Astrocyte of the spinal cord (primary cell): ENCODE measurements at regions not wholly inside any gene's neighbourhood (a gene's known extent, or its start where the extent isn't known, plus 50 kb on each side); places are given as distances from the start of the nearest gene placed in this dataset.

Experiments
- DNase-seq: peaks from one replicate; pipeline ENCODE4 v3.0.0; 2011; ENCODE audit warnings: low read depth, low spot score
- H3K4me3 ChIP-seq: 2 replicates; pipeline ENCODE4 v1.5.1; 2011; ENCODE audit warnings: low read depth, mild to moderate bottlenecking, low read length, moderate library complexity
- in situ Hi-C: cut with HindIII; loops from 2 replicates; pipeline ENCODE4 v1.10.0; 2017; ENCODE audit warnings: low sequenced_read_pairs
- TF ChIP-seq, protein P1 (sequence below): IDR thresholded peaks from 2 replicates; pipeline ENCODE4 v1.5.1; 2012; ENCODE audit warnings: low read depth, mild to moderate bottlenecking, low read length, inconsistent platforms

DNA sequence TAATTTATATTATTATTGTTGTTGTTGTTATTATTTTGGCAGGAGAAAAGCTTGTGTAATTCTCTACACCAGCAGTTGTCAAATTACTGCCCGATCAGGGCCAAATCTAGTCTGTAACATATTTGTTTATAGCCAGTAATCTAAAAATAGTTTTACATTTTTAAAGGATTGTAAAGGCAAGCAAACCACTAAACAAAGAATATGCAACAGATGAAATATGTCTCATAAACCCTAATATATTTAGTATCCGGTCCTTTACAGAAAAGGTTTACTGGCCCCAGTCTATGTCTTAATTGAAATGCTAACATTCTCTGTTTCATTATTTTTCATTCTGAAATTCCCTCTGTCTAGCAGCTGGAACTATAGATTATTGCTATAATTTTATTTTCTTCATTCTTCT is 709.5 kb downstream of the KCNJ2 start:
- DNase-seq, result no peak
- TF ChIP-seq, protein P1, sequence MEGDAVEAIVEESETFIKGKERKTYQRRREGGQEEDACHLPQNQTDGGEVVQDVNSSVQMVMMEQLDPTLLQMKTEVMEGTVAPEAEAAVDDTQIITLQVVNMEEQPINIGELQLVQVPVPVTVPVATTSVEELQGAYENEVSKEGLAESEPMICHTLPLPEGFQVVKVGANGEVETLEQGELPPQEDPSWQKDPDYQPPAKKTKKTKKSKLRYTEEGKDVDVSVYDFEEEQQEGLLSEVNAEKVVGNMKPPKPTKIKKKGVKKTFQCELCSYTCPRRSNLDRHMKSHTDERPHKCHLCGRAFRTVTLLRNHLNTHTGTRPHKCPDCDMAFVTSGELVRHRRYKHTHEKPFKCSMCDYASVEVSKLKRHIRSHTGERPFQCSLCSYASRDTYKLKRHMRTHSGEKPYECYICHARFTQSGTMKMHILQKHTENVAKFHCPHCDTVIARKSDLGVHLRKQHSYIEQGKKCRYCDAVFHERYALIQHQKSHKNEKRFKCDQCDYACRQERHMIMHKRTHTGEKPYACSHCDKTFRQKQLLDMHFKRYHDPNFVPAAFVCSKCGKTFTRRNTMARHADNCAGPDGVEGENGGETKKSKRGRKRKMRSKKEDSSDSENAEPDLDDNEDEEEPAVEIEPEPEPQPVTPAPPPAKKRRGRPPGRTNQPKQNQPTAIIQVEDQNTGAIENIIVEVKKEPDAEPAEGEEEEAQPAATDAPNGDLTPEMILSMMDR, result no peak
- in situ Hi-C loops, result no loop called here
- no peak overlapping the region for H3K4me3 ChIP-seq

DNA sequence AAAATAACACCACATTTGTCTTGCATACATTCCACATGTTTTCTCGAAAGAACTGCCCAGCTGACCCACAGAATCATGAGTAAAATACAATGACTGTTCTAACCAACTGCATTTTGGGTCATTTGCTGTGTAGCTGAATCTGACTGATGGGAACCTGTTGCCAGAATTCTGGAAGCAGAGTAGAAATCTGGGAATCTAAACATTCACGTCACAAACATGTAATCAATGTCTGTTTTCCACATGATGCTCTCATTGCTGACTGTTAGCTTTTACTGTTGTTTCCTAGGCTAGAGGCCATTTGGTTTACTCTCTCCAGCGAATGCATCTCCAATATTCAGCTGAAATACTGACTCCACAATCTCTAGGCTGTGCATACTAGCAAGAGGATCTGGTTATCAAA is 710.1 kb downstream of the KCNJ2 start:
- in situ Hi-C loops, result no loop called here
- no peak overlapping the region for H3K4me3 ChIP-seq
- no peak for DNase-seq
- TF ChIP-seq, protein P1, result no peak

DNA sequence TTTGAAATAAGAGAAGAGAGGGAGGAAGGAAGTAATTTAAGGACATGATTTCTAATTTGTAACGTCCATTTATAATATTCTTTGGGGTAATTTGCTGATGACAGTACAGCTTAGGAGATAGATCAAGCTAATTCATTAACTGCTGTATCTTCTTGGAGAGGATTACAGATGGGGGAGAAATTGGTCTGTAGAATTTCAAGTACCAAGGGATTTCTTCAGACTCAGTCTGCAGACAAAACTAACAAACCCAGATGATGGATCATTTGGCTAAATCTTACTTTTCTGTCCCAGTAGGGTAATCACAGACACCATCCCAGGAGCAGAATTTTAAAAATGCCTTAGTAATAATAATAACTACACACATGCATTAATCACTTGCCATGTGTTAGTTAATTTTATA is 711.8 kb downstream of the KCNJ2 start:
- no peak for DNase-seq
- in situ Hi-C loops, result no loop called here
- TF ChIP-seq, protein P1, result no peak
- no peak overlapping the region for H3K4me3 ChIP-seq

DNA sequence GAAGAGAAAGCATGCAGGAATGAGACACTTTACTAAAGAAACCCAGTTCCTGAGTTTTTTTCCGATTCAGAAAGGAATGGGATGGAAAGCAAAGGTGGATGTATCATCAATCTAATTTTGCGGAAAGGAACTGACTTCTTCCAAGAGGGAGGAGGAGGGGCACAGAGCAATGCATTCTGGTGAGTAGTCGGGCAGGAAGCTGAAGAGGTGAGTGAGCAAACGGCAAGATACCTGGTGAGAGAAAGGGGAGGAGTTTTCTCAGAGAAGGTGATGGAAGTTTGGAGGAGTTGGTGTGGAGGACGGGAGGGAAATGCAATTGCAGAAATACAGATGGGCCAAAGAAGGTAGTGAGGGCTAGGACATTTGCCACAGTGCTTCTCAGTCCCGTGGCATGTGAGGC is 713.2 kb downstream of the KCNJ2 start:
- in situ Hi-C loops, result no loop called here
- no peak for DNase-seq
- TF ChIP-seq, protein P1, result no peak

DNA sequence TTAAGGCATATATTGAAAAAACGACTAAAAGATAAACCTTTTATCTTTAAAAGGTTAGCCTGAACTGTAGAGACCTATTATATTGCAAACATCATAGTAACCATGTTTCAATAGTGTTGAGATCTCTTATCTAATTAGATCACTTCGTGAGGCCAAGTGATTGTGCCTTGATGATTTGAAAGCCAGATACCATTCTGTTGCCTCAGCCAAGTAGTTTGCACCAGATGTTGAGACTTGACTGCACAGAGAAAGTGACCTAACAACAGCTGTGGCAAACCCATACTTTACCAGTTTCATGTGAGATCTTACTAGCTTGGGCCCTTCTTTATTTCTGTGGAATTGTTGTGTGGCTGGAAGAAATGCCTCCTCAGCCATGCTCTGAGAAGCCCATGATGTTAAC is 717.3 kb downstream of the KCNJ2 start:
- TF ChIP-seq, protein P1, result no peak
- H3K4me3 ChIP-seq, result no peak overlapping the region
- in situ Hi-C loops, result no loop called here
- no peak for DNase-seq

More for the DNA sequence above, 713.2 kb downstream of the KCNJ2 start:
- no peak overlapping the region for H3K4me3 ChIP-seq

DNA sequence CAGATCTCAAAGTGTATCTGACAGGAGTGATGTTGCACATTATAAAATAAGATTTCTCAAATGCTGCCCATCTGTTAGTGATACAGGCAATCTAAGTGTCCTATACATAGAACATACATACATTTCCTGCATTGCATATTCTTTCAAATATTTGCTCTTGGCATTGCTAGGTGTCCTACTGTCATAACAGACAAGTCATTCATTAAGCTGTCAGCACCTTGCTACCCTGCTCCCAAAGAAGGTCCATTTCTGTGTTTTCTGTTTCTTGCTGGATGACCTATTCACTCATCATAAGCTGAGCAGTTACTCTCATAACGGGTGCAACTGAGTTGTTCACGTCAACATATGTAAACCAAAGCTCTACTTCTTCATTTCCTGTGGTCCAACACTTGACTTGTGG is 719.0 kb downstream of the KCNJ2 start:
- TF ChIP-seq, protein P1, result no peak
- no peak for DNase-seq
- no peak overlapping the region for H3K4me3 ChIP-seq
- in situ Hi-C loops, result no loop called here

DNA sequence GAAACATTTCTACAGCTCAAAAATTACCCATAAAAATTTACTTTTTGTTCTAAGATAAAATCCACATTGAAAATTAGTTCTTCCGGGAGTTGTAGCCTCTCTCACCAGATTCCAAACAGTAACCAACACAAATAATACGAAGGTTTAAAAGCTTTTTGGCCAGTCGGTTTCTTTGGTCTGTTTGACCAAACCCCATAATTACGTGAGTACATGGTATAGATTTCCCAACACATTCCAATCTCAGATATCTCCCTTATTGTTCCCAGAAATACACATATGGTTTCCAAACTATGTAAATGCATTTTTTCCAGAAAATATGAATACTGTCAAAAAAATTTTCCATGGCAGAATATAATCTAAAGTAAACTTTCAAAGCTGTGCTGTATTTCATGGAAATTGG is 722.0 kb downstream of the KCNJ2 start:
- no peak for DNase-seq
- in situ Hi-C loops, result no loop called here
- TF ChIP-seq, protein P1, result no peak
- no peak overlapping the region for H3K4me3 ChIP-seq
